ENCODE measurements at regions not wholly inside any gene's neighbourhood (a gene's known extent, or its start where the extent isn't known, plus 50 kb on each side); places are given as distances from the start of the nearest gene placed in this dataset.

DNA sequence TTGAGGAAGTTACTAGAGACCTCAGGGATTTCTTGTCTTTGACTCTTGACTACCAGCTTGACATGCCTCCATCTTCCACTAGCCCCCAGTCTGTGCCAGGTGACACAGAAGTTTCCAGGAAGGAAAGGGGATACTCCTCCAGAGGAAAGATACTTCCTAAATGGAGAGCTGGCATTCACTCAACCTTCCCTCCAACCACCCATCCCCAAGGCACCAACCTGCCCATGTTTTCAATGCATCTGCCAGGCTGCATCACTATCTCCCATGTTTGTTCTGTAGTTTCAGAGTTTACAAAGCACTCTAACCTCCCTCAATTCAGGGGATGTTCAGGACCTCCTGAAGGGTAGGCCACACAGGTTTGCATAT is 198.4 kb upstream of the LPP start:
- Histone ChIP-seq H4K12ac (ENCODE audit: low read depth, low read length) (no peak overlapping the region), H3K23ac (ENCODE audit: low read length) (no peak overlapping the region), H2AFZ (ENCODE audit: insufficient read depth, low read length, poor library complexity) (no peak overlapping the region), H2BK12ac (ENCODE audit: low read length) (no peak overlapping the region), H3K9ac (ENCODE audit: low read length) (no peak overlapping the region), H3K27me3 (ENCODE audit: insufficient read depth, low read length) (no peaks in the 10 kb centered on the region), H2BK120ac (ENCODE audit: insufficient read depth, low read length, poor library complexity) (no peak overlapping the region), H3K4me2 (ENCODE audit: low read length) (no peak overlapping the region), H3K79me1 (ENCODE audit: low read length) (no peaks in the 10 kb centered on the region), H3K4ac (ENCODE audit: low read depth, low read length) (no peak overlapping the region), H2AK5ac (ENCODE audit: low read length) (no peak overlapping the region), H2BK5ac (ENCODE audit: low read depth, low read length, poor library complexity) (no peak overlapping the region), H3K9me3 (ENCODE audit: insufficient read depth, low read depth, low read length) (no peaks in the 10 kb centered on the region), H3K27ac (ENCODE audit: low read depth, low read length) (no peak overlapping the region), H3K36me3 (ENCODE audit: control insufficient read depth in 1 of 2, insufficient read depth in 2 of 2, low read length in 2 of 2) (no peaks in the 10 kb centered on the region), H3K14ac (ENCODE audit: low read length) (no peak overlapping the region), H3K18ac (ENCODE audit: low read length) (no peak overlapping the region), H3K4me3 (ENCODE audit: low read depth, low read length) (no peak overlapping the region), H3K79me2 (ENCODE audit: control insufficient read depth, insufficient read depth, low read length, poor library complexity) (no peaks in the 10 kb centered on the region), H3K4me1 (ENCODE audit: control insufficient read depth in 1 of 2, insufficient read depth in 2 of 2, low read length in 2 of 2) (peaks cover 0 to 2% of the 10 kb centered on the region in 2 experiments), H4K91ac (ENCODE audit: low read depth, low read length) (no peak overlapping the region), H4K8ac (ENCODE audit: low read depth, low read length) (no peak overlapping the region)
- no peak for DNase-seq

DNA sequence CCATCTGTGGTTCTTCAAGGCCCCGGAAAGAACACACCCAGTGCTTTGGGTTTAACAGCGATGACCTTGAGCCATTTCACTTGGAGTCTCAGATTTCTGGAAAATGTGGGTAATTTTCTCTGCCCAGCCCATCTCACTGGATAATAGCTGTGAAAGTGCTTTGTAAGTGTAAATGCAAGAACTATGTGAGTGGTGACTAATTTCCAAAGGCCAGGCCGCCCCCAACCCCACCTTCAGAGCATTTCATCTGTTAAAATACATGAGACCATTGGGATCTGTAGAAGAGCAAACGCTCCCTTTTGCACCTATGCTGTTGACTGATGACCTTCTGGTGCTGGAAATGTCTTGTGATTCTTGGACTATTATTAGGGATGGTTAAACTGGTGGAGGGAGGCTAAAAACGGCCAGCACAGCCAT is 196.8 kb upstream of the LPP start:
- no peak overlapping the region for H4K8ac ChIP-seq (ENCODE audit: low read depth, low read length)
- H3K27me3 ChIP-seq (ENCODE audit: insufficient read depth, low read length), result no peaks in the 10 kb centered on the region
- no peaks in the 10 kb centered on the region for H3K79me1 ChIP-seq (ENCODE audit: low read length)
- H3K14ac ChIP-seq (ENCODE audit: low read length), result no peak overlapping the region
- H3K79me2 ChIP-seq (ENCODE audit: control insufficient read depth, insufficient read depth, low read length, poor library complexity), result no peaks in the 10 kb centered on the region
- H3K4me1 ChIP-seq (ENCODE audit: control insufficient read depth in 1 of 2, insufficient read depth in 2 of 2, low read length in 2 of 2), result peaks cover 0 to 2% of the 10 kb centered on the region in 2 experiments
- no peak overlapping the region for H4K12ac ChIP-seq (ENCODE audit: low read depth, low read length)
- H2AK5ac ChIP-seq (ENCODE audit: low read length), result no peak overlapping the region
- H3K36me3 ChIP-seq (ENCODE audit: control insufficient read depth in 1 of 2, insufficient read depth in 2 of 2, low read length in 2 of 2), result no peaks in the 10 kb centered on the region
- H3K9me3 ChIP-seq (ENCODE audit: insufficient read depth, low read depth, low read length), result no peaks in the 10 kb centered on the region
- H3K4me2 ChIP-seq (ENCODE audit: low read length), result no peak overlapping the region
- H2AFZ ChIP-seq (ENCODE audit: insufficient read depth, low read length, poor library complexity), result no peak overlapping the region
- DNase-seq, result no peak
- no peak overlapping the region for H3K23ac ChIP-seq (ENCODE audit: low read length)
- no peak overlapping the region for H2BK12ac ChIP-seq (ENCODE audit: low read length)
- H2BK120ac ChIP-seq (ENCODE audit: insufficient read depth, low read length, poor library complexity), result no peak overlapping the region
- no peak overlapping the region for H4K91ac ChIP-seq (ENCODE audit: low read depth, low read length)
- H2BK5ac ChIP-seq (ENCODE audit: low read depth, low read length, poor library complexity), result no peak overlapping the region
- WGBS (ENCODE audit: extremely low coverage, insufficient coverage, insufficient read length), result no CpG with 5 or more reads among the region's 5 CpGs
- H3K18ac ChIP-seq (ENCODE audit: low read length), result no peak overlapping the region
- H3K9ac ChIP-seq (ENCODE audit: low read length), result no peak overlapping the region
- no peak overlapping the region for H3K4ac ChIP-seq (ENCODE audit: low read depth, low read length)
- H3K4me3 ChIP-seq (ENCODE audit: low read depth, low read length), result no peak overlapping the region
- no peak overlapping the region for H3K27ac ChIP-seq (ENCODE audit: low read depth, low read length)

DNA sequence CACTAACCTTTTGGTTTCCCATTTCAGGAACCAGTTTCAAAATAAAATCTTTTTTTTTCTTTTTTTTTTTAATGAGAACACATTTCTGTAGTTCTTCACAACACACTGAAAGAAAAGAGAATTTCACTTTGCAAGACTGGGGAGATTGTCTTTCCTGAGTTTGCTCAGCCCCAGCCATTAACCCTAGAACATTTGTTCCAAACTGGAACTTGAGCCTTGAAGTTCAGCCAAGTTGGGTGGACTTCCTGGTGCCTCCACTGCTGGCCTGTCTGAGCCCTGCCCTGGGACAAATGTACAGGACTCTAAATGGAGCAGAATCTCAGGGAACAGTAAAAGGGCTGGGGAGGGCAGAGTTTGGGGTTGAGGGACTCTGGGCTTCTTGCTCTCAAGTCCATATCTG is 196.4 kb upstream of the LPP start:
- no peak overlapping the region for H3K4me3 ChIP-seq (ENCODE audit: low read depth, low read length)
- H3K79me1 ChIP-seq (ENCODE audit: low read length), result no peaks in the 10 kb centered on the region
- no peak overlapping the region for H2BK12ac ChIP-seq (ENCODE audit: low read length)
- no peak overlapping the region for H3K4ac ChIP-seq (ENCODE audit: low read depth, low read length)
- no peak overlapping the region for H3K18ac ChIP-seq (ENCODE audit: low read length)
- H4K8ac ChIP-seq (ENCODE audit: low read depth, low read length), result no peak overlapping the region
- no peaks in the 10 kb centered on the region for H3K79me2 ChIP-seq (ENCODE audit: control insufficient read depth, insufficient read depth, low read length, poor library complexity)
- H3K4me1 ChIP-seq (ENCODE audit: control insufficient read depth in 1 of 2, insufficient read depth in 2 of 2, low read length in 2 of 2), result peaks cover 0 to 2% of the 10 kb centered on the region in 2 experiments
- DNase-seq, result no peak
- no peak overlapping the region for H3K27ac ChIP-seq (ENCODE audit: low read depth, low read length)
- no peak overlapping the region for H2AFZ ChIP-seq (ENCODE audit: insufficient read depth, low read length, poor library complexity)
- no peaks in the 10 kb centered on the region for H3K36me3 ChIP-seq (ENCODE audit: control insufficient read depth in 1 of 2, insufficient read depth in 2 of 2, low read length in 2 of 2)
- H3K14ac ChIP-seq (ENCODE audit: low read length), result no peak overlapping the region
- H2AK5ac ChIP-seq (ENCODE audit: low read length), result no peak overlapping the region
- no peak overlapping the region for H4K12ac ChIP-seq (ENCODE audit: low read depth, low read length)
- no peak overlapping the region for H2BK120ac ChIP-seq (ENCODE audit: insufficient read depth, low read length, poor library complexity)
- no peak overlapping the region for H3K9ac ChIP-seq (ENCODE audit: low read length)
- no peak overlapping the region for H3K4me2 ChIP-seq (ENCODE audit: low read length)
- H3K27me3 ChIP-seq (ENCODE audit: insufficient read depth, low read length), result no peaks in the 10 kb centered on the region
- no peak overlapping the region for H4K91ac ChIP-seq (ENCODE audit: low read depth, low read length)
- no peak overlapping the region for H3K23ac ChIP-seq (ENCODE audit: low read length)
- H2BK5ac ChIP-seq (ENCODE audit: low read depth, low read length, poor library complexity), result no peak overlapping the region
- no peaks in the 10 kb centered on the region for H3K9me3 ChIP-seq (ENCODE audit: insufficient read depth, low read depth, low read length)

DNA sequence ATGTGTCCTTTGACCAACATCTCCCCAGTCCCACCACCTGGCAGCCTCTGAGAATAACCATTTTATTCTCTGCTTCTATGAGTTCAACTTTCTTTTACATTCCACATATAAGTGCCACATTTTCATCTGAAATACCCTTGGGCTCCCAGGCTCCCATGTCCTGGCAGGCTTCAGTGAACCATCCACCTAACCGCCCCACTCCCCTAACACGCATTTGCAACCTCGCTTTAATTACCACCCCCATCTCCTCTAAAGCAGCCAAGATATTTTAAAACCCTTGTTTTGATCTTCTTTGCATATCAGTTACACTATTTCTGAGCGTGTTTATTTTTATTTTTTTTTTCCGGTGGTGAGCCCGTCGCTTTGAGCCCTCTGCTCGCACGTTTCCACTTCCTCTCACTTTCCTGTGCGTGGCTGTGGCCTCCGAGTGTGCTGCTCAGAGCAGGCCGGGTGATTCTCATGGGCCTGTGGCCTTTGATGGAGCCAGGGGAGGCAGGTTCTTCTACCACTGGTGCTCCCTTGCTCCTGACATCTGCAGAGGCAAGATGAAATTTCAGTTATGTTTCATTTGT is 195.4 kb upstream of the LPP start:
- Histone ChIP-seq H3K79me1 (ENCODE audit: low read length) (no peaks in the 10 kb centered on the region), H4K8ac (ENCODE audit: low read depth, low read length) (no peak overlapping the region), H3K27me3 (ENCODE audit: insufficient read depth, low read length) (no peaks in the 10 kb centered on the region), H2BK5ac (ENCODE audit: low read depth, low read length, poor library complexity) (no peak overlapping the region), H3K23ac (ENCODE audit: low read length) (no peak overlapping the region), H3K4me1 (ENCODE audit: control insufficient read depth in 1 of 2, insufficient read depth in 2 of 2, low read length in 2 of 2) (peaks cover 0 to 5% of the 10 kb centered on the region in 2 experiments), H3K4me2 (ENCODE audit: low read length) (no peak overlapping the region), H2BK12ac (ENCODE audit: low read length) (no peak overlapping the region), H3K79me2 (ENCODE audit: control insufficient read depth, insufficient read depth, low read length, poor library complexity) (no peaks in the 10 kb centered on the region), H4K12ac (ENCODE audit: low read depth, low read length) (no peak overlapping the region), H4K91ac (ENCODE audit: low read depth, low read length) (no peak overlapping the region), H2AK5ac (ENCODE audit: low read length) (no peak overlapping the region), H2AFZ (ENCODE audit: insufficient read depth, low read length, poor library complexity) (no peak overlapping the region), H3K14ac (ENCODE audit: low read length) (no peak overlapping the region), H3K36me3 (ENCODE audit: control insufficient read depth in 1 of 2, insufficient read depth in 2 of 2, low read length in 2 of 2) (no peaks in the 10 kb centered on the region), H2BK120ac (ENCODE audit: insufficient read depth, low read length, poor library complexity) (no peak overlapping the region), H3K4me3 (ENCODE audit: low read depth, low read length) (no peak overlapping the region), H3K4ac (ENCODE audit: low read depth, low read length) (no peak overlapping the region), H3K9me3 (ENCODE audit: insufficient read depth, low read depth, low read length) (no peaks in the 10 kb centered on the region), H3K18ac (ENCODE audit: low read length) (no peak overlapping the region), H3K27ac (ENCODE audit: low read depth, low read length) (no peak overlapping the region), H3K9ac (ENCODE audit: low read length) (no peak overlapping the region)
- no peak for DNase-seq
- WGBS (ENCODE audit: extremely low coverage, insufficient coverage, insufficient read length), result 100% methylated on average over 1 of the region's 12 CpGs
